Non-pigmented ciliary epithelial cell (primary cell): ENCODE measurements at regions not wholly inside any gene's neighbourhood (a gene's known extent, or its start where the extent isn't known, plus 50 kb on each side); places are given as distances from the start of the nearest gene placed in this dataset.
"Not testable (repeated sequence)": the region's sequence is repeated elsewhere in the genome, so short reads cannot be mapped to it uniquely, and the experiment has no call there.

Experiments
- DNase-seq: peaks from one replicate; pipeline ENCODE4 v3.0.0-alpha.2; 2010; ENCODE audit warnings: low read depth

DNA sequence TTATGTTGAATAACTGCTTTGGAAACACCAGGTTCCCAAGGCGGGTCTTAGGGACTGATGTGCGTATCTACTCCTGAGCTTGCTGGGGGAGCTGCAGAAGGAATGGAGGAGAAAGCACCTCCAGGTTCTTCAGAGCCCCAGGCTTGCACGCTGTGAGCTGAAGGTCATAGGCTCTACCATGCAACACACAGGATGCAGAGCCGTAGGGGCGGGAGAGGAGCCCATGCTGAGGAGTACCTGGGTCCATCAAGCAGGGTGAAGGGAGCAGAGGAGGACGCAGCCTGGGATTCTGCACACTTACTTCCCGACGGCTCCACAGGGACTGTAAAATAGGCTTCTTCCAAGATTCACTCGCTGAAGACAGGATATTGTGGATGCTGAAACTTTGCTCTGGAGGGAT lies 426.5 kb upstream of the FRG1 start:
- no peak for DNase-seq

DNA sequence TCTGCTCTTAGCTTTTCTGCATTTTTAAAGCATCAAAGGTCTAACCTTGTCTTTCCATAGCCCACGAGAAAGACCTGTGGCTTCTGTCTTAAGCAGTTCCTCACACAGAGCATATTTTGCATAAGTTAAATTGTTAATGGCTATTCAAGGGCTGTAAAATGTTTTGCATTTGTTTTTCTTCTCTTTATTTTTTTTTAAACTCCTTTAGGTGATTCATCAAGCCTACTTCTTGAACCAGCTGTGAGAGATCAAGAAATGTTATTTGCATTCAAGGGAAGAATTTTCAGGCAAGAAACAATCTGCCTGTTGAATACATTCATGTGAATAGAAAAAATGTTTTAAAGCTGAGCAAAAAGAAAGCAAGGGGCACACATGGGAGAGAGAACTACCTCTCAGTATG lies 423.8 kb upstream of the FRG1 start:
- no peak for DNase-seq

DNA sequence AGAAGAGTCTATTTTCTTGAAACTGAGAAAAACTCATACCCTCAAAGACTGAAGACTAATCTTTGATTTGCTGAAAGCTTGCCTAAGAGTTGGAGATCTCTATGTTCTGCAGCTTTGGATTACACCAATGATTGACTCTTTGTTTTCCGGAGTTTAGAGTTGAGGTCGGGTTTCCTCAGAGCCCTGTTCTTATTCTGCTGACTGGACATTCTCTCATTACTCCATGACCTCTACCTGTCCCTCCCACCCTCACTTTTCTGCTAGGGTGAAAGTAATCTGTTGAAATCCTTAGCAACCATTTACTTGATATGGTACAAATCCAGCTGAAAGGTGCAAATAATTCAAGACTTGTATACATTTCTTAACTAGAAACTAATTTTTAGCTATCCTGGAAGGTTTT lies 421.5 kb upstream of the FRG1 start:
- DNase-seq: no peak

DNA sequence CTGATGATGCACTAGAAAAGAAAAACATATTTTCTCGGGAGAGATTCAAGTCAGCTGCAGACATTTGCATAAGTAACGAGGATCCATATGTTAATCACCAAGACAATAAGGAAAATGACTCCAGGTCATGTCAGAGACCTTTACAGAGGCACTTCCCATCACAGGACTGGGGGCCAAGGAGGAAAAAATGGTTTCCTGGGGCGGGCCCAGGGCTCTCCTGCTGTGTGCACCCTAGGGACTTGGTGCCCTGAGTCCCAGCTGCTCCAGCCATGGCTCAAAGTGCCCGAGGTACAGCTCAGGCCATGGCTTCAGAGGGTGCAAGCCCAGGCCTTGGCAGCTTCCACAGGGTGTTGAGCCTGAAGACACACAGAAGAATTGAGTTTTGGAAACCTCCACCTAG lies 415.4 kb upstream of the FRG1 start:
- DNase-seq: no peak

DNA sequence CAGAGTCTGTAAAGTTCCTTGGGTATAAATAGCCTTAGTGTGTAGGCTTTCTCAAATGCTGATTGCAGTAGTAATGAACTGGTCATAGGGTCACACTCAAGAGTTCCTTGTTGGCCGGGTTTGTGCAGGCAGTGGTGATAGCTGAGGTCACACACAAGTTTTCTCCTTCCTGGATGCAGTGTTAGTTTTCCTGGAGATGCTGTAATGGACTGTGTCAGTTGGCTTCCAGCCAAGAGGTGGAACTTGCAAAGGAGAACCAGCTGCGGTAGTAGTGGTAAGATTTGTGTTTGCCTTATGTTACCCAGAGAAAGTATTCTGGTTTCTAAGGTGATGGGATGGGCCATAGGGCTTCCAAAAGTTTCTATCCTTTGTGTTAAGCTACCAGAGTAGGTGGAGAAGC lies 409.8 kb upstream of the FRG1 start:
- DNase-seq: no peak

DNA sequence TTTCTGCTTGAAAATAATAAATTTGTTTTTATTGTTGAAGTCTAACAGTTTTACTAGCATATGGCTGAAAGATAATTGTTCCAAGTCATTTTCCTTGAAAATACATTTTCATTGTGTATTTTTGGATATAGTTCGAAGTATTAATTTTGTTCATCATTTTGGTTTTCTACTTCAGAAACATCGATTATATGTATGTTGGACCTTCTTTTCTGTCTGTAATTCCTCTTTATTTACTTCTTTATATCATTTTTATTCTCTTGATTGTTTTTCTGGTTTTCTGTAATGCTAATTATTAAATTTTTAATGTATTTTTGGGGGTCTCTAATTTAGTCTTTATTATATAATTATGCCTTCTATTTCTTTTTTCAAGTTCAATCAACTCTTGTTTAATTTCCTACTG lies 407.1 kb upstream of the FRG1 start:
- no peak for DNase-seq

DNA sequence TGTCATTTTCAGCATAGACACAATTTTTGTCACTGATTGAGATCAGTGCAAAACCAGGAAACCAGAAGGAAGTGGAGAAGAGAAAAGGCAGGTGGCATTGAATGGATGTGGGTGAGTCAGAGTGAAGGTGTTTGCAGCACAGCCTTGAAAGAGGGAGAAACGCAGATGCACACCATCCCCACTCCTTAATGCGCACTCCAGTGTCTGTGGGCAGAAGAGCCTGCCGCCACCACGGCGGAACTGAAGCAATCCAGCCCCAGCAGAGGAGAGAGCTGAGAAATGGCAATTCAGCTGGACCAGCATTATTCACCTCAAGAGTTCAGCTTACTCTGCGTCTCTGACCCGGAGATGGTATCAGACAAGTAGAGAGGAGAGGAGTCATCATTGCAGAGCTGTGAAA lies 393.1 kb upstream of the FRG1 start:
- DNase-seq: no peak

DNA sequence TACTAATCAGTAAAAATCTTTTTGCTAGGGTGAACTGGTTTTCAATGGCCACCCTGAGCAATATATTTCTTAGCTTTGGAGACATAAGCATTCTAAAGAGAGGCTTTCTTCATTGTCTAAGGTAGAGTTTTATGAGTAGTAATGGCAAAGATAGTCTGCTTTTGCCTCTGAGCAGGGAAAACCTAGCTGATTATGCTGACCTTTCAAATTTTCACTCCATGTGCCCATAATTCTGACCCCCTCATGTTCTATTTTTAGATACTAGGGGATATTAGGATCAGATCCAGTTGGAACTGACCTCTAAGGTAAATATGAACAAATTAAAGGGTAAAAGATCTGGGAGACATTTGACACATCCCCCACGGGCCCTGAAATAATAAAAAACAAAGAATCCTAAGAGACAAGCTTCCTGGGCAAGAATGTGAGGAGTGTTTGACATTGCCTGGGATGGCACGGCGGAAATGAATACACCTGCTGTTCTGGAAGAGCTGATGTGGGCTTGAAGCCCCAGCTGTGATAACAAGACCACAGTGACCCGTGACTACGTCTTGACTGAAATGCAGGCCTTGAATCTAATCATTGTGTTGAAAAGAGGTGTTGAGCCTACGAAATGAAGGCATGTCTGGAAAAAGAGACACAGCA lies 392.1 kb upstream of the FRG1 start:
- no peak for DNase-seq

DNA sequence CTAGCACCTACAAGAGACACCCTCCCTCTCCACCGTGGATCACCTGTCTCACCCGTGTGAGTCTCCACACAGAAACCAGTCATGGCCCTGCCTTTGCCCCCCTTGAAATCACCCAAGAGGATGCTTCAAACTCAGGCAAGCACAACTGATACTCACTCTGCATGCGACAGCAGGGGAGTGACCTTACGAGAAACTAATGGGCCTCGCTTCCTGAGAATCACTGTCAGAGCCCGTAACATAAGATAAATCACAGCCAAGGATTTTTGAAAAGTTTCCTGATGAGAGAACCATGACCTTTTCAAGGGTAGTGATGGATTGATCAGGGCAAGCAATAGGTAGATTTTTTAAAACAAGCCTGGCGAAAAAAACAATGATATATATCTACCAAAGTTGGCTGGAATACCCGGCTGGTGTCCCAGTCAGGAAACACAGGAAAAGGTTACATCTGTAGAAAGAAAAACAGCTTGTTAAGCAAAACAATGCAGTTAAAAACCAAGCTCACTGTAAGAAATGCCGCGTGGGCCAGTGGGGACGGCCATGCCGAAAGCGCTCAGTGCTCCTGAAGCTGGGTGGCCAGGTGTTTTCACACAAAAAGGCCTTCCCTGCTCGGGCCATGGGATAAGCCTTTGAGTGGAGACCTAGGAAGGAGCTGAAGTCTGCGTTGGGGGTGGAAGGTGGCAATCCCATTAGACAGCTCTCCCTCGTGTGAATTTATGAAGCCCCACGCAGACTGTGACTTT lies 388.6 kb upstream of the FRG1 start:
- not testable (repeated sequence) for DNase-seq

DNA sequence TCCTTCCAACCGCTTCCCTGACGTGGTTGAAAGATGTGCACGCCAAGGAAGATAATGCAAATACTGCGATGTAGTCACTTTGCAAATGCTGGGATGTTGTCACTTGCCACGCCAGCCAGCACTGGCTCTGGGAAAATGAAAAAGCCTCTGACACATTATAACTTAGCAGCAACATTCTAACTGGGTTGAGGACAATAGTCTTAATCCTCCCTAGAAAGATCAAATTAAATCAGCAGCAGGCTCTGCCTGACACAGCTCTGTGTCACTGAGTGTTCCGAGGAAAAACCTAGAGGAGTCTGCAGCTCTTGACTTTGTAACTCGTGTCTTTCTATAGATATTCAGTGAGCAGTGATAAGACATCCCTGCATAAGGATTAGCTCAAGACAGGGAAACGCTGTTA lies 380.1 kb upstream of the FRG1 start:
- DNase-seq: not testable (repeated sequence)

DNA sequence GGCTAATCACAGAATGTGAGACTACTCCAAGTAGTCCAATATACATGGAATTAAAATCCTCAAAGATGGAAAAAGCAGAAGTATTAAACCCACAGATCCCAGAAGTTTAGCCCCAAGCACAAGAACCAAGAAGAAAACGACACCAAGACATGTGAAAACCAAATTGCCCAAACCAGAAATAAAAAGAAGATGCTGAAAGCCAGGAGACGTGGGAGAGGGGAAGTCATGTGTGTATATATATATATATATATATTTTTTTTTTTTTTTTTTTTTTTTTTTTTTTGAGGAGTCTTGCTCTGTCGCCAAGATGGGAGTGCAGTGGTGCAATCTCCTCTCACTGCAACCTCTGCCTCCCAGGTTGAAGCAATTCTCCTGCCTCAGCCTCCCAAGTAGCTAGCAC lies 376.9 kb upstream of the FRG1 start:
- not testable (repeated sequence) for DNase-seq

DNA sequence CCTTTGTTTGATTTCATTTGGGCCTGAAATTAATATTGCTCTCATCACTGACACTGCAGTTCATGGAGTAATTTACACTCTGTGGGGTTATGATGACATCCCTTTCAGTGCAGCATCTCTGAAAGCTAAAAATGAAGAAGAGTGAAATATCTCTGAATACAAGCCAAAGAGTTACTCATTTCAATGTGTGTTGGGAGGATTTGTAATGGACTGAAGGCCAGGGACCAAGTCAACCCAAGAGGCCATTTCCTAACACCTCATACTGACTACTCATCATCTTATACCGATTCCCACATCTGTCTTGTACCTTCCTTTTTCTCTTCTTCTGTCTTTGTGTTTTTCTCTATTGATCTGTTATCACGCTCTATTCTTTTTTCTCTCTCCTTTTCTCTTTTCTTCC lies 374.4 kb upstream of the FRG1 start:
- not testable (repeated sequence) for DNase-seq

DNA sequence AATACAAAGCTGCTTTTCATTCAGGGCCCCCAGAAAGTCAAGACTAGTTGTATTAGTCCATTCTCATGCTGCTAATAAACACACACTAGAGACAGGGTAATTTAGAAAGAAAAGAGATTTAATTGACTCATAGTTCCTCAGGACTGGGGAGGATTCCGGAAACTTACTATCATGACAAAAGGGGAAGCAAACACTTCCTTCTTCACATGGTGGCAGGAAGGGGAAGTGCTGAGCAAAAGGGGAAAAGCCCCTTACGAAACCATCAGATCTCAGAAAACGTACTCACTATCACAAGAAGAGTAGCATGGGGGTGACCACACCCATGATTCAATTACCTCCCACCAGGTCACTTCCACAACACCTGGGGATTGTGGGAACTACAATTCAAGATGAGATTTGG lies 373.8 kb upstream of the FRG1 start:
- DNase-seq: not testable (repeated sequence)

DNA sequence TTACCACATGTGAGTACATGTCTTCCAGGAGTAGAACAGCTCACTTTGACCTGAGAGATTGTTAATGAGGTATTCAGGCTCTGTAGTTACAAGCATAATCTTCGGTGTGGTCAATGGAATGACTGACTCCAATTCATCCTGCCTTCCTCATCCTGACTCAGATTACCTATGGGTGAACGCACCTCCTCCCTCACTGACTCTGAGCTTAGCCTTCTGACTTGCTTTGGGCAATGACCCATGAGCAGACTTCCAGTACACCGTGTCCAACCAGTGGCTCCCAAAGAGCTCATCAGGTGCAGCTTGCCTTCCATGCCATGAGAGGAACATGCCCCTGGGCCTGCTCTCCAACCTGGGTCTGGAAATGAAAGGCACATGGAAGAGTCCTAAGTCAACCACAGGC lies 361.0 kb upstream of the FRG1 start:
- DNase-seq: not testable (repeated sequence)

DNA sequence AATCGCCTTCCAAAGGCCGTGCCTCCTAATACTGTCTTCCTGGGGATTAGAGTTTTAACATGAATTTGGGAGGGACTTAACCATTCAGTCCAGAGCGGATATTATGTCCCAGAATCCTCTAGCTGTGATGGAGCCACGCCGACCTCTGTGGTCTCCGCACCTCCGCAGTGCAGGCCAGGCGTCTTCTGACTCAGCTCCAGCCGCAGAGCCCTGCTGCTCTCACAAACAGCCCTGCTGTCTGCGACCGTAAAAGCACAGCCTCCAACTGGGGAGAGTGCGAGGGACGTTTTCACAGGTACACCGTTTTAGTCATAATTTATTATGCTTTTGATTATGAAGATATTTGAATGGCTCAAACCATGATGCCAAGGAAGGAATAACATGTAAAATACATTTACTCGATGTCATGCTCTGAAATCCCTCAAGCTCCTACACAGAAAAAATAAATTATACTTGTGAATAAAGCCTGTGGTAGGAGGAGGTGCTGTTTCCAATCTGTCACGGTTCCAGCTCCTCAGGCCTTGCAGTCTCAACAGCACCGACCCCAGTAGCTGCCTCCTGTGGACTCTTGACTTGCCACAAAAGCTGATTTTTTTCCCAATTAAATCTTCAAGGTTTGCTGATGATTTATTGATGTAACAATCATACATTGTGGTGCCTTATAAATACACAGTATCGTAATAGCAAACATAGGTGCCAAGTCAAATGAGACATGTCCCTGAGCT lies 353.6 kb upstream of the FRG1 start:
- DNase-seq: not testable (repeated sequence)

DNA sequence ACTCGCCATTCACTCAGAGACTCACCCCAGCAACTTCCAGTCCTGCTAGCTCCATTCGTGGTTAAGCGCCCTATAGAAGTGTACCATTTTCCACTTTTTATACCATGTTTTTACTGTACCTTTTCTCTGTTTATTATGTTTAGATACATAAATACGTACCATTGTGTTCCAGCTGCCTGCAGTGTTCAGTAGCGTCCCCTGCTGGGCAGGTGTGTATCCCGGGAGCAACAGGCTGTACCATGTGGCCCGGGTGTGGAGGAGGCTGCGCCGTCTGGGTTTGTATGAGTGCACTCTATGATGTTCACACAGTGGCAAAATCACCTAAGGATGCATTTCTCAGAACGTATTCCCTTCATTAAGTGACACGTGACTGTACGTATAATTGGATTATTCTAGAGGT lies 351.5 kb upstream of the FRG1 start:
- not testable (repeated sequence) for DNase-seq

DNA sequence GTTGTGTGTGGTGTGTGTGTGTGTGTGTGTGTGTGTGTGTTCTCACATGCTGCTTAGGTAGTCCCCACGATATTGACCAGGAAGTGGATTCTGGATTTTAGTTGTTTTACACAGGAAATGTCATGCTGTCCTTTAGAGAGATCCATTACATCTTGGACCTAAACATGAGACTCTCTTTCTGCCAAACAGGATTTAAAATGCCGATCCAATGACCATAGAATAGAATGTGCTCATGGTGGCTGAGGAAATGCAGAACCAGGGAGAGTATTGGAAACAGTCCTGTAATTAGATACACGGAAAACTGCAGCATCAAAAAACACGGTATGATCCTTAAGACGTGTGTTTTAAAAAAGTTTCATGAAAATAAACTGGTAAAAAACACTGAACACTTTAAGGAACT lies 347.8 kb upstream of the FRG1 start:
- DNase-seq: no peak

DNA sequence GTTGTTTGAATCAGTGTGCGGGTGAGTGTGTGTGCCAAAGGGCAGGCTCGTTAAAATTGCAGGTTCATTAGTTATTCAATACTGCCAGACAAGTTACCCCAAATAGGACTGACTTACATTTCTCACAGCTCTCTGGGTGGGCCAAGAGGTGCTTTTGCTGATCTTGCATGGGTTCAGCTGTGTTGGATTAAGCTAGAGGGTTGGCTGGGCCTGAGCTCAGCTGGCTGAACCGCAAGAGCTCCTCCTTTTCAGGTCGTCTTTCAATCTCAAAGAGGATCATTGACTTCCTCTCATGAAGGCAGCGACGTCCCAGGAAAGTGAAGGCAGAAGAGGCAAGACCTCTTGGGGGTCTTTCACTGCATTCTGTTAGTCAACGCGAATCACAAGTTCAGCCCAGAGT lies 343.3 kb upstream of the FRG1 start:
- no peak for DNase-seq

DNA sequence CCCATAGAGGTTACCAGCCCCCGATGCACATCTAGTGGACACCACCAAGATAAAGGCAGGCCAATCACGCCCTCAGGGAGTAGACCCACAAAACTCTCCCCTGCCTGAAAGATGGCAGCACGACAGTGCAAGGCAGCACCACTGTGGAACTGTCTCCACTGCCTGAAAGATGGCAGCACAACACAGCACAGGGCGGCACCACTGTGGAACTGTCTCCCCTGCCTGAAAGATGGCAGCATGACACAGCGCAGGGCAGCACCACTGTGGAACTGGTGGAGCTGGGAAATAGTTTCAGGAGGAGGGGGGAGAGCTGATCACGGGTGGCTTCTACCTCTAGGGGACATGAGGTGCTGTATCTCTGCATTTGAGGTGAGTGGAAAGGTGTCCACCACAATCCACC lies 340.4 kb upstream of the FRG1 start:
- DNase-seq: no peak

DNA sequence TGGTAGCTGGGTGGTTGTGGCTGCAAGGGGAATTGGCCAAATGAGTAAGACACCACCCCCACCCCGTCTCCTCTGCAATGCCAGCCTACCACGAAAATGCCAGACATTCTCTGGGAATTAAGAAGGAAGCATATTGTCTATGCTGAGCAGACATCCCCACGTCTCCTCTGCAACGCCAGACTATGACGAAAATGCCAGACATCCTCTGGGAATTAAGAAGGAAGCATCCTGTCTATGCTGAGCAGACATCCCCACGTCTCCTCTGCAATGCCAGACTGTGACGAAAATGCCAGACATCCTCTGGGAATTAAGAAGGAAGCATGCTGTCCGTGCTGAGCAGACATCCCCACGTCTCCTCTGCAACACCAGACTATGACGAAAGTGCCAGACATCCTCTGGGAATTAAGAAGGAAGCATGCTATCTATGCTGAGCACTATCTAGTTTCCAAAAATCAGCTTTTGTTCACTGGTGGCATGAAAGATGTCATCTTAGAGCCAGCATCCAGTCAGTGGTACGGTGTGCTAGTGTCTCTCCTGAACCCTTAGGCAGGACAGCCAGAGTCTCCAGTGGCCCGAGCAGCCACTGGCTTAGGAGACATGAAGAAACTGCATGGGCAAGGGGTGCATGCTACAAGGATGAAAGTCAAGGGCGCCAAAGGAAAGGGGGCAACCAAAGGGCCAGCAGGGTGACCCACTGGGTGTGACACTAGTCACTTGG lies 339.8 kb upstream of the FRG1 start:
- DNase-seq: no peak

DNA sequence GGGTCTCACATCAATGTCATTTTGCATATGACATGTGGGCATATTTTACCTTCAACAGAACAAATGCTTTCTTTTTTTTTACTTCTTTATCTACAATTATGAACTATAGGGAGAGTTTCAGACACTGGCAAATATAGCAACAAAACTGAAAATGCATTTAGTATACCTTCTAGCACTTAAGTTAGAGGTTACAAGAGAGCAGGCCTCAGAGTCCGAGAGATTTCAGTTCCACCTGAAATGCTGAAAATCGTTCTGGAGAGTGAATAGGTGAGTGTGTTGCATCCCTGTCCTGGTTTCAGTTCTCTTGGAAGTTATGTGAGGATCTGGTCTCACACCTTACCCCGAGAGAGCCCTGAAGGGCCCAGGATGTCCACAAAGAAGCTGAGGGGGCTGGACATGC lies 337.8 kb upstream of the FRG1 start:
- DNase-seq: not testable (repeated sequence)

DNA sequence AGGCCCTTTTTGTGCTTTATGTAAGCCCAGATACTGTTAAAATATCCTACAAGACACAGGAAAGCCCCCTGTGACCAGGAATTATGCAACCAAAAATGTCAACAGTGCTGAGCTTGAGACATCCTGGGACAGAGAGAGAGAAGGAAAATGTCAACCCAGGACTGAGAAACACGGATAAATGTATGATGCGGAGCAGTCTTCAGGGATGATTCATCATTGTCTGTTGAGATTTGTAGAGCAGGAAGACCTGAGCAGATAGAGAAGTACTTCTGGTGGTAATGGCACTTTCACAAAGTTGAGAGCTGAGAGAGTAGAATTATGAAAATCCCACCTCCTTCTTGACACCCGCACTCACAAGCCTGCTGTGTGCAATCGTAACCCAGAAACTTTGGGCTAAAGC lies 330.1 kb upstream of the FRG1 start:
- not testable (repeated sequence) for DNase-seq

DNA sequence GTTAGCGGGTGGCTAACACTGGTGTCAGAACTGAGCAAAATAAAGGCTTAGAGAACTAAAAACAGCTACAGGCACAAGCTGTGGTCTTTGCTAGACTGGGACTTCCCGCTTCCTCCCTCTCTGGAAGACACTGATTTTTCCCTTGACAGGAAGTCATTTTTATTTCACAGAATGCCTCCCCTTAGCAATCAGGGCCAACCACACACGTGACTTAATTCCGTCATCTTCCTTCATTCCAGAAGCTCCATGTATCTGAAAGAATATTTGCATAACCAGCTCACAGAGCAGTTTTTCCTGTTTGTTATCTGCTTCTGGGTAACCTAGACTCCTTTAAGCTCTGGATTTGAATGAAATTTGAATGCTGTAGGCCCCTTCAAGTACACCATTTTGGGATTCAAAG lies 327.5 kb upstream of the FRG1 start:
- DNase-seq: no peak
